ENCODE measurements at regions not wholly inside any gene's neighbourhood (a gene's known extent, or its start where the extent isn't known, plus 50 kb on each side); places are given as distances from the start of the nearest gene placed in this dataset.
A peak's percentile ranks its signal among the peaks of the same experiment; 100 is the strongest.

GRCh38 chr14:22333422-22334274 is 255.4 kb downstream of the DAD1 start:
- Histone ChIP-seq H2AFZ (no peak overlapping the region), H3K9me3 (ENCODE audit: low read depth) (no peaks in the 10 kb centered on the region), H3F3A (ENCODE audit: insufficient read depth) (no peaks in the 10 kb centered on the region), H3K4me2 (ENCODE audit: unreplicated experiment) (no peak overlapping the region), H3K79me2 (ENCODE audit: insufficient read depth) (no peaks in the 10 kb centered on the region), H3K9me2 (ENCODE audit: insufficient read depth) (no peaks in the 10 kb centered on the region), H3K4me1 (ENCODE audit: insufficient read depth) (peaks cover 8% of the 10 kb centered on the region), H3K4me3 (no peak overlapping the region), H4K20me1 (ENCODE audit: insufficient read depth) (no peaks in the 10 kb centered on the region), H3K36me3 (ENCODE audit: low read depth) (no peaks in the 10 kb centered on the region), H3K27me3 (replicated peaks; ENCODE audit: insufficient read depth) (peaks cover 13% of the 10 kb centered on the region), H3K27ac (no peak overlapping the region), H3K9ac (no peak overlapping the region)
- peak; percentile 85 for DNase-seq
- 3 to 4% methylated on average over 6 of the region's 6 CpGs for WGBS, 2 experiments (ENCODE audit: low coverage in 1 of 2, low lambda C conversion rate in 2 of 2, missing lambda C conversion rate in 2 of 2)
- TF ChIP-seq EZH2 (IDR thresholded peaks at IDR 0.05; ENCODE audit: insufficient read depth, poor library complexity, severe bottlenecking) (no peak), EZH2phosphoT487 (IDR thresholded peaks at IDR 0.05; ENCODE audit: insufficient read depth, low read depth) (no peak)
- in situ Hi-C loops (cut with MboI): no loop called here

GRCh38 chr14:22332686-22333421 is 256.2 kb downstream of the DAD1 start:
- Histone ChIP-seq H3K4me2 (ENCODE audit: unreplicated experiment) (no peak overlapping the region), H3F3A (ENCODE audit: insufficient read depth) (no peaks in the 10 kb centered on the region), H3K4me1 (ENCODE audit: insufficient read depth) (peaks cover 8% of the 10 kb centered on the region), H4K20me1 (ENCODE audit: insufficient read depth) (no peaks in the 10 kb centered on the region), H3K27ac (no peak overlapping the region), H3K36me3 (ENCODE audit: low read depth) (no peaks in the 10 kb centered on the region), H3K27me3 (replicated peaks; ENCODE audit: insufficient read depth) (peaks cover 11% of the 10 kb centered on the region), H3K9me3 (ENCODE audit: low read depth) (no peaks in the 10 kb centered on the region), H2AFZ (no peak overlapping the region), H3K9me2 (ENCODE audit: insufficient read depth) (no peaks in the 10 kb centered on the region), H3K79me2 (ENCODE audit: insufficient read depth) (no peaks in the 10 kb centered on the region), H3K4me3 (no peak overlapping the region), H3K9ac (no peak overlapping the region)
- no peak for TF ChIP-seq EZH2phosphoT487 (IDR thresholded peaks at IDR 0.05; ENCODE audit: insufficient read depth, low read depth)
- no peak for TF ChIP-seq EZH2 (IDR thresholded peaks at IDR 0.05; ENCODE audit: insufficient read depth, poor library complexity, severe bottlenecking)
- in situ Hi-C loops (cut with MboI): no loop called here
- 20 to 35% methylated on average over 2 of the region's 2 CpGs for WGBS, 2 experiments (ENCODE audit: low coverage in 1 of 2, low lambda C conversion rate in 2 of 2, missing lambda C conversion rate in 2 of 2)
- no peak for DNase-seq

GRCh38 chr14:22329371-22329770 is 259.7 kb downstream of the DAD1 start:
- TF ChIP-seq EZH2phosphoT487 (IDR thresholded peaks at IDR 0.05; ENCODE audit: insufficient read depth, low read depth): no peak
- TF ChIP-seq EZH2 (IDR thresholded peaks at IDR 0.05; ENCODE audit: insufficient read depth, poor library complexity, severe bottlenecking): no peak
- H3K9me2 ChIP-seq (ENCODE audit: insufficient read depth): no peaks in the 10 kb centered on the region
- H2AFZ ChIP-seq: no peak overlapping the region
- no peak overlapping the region for H3K4me2 ChIP-seq (ENCODE audit: unreplicated experiment)
- no peaks in the 10 kb centered on the region; the same call in 1 of the 2 replicates for H3K27me3 ChIP-seq (replicated peaks; ENCODE audit: insufficient read depth)
- no peaks in the 10 kb centered on the region for H3K9me3 ChIP-seq (ENCODE audit: low read depth)
- H3K4me1 ChIP-seq (ENCODE audit: insufficient read depth): peaks cover 7% of the 10 kb centered on the region
- no peak overlapping the region for H3K4me3 ChIP-seq
- no peaks in the 10 kb centered on the region for H4K20me1 ChIP-seq (ENCODE audit: insufficient read depth)
- H3K27ac ChIP-seq: no peak overlapping the region
- no peak for DNase-seq
- WGBS, 2 experiments (ENCODE audit: low coverage in 1 of 2, low lambda C conversion rate in 2 of 2, missing lambda C conversion rate in 2 of 2): 15 to 17% methylated on average over 3 of the region's 3 CpGs
- in situ Hi-C loops (cut with MboI): loop anchor here (10.0 kb wide), 1 partner anchor 45 kb away; no protein-coding TSS in a partner anchor
- no peaks in the 10 kb centered on the region for H3F3A ChIP-seq (ENCODE audit: insufficient read depth)
- no peaks in the 10 kb centered on the region for H3K79me2 ChIP-seq (ENCODE audit: insufficient read depth)
- H3K9ac ChIP-seq: no peak overlapping the region
- H3K36me3 ChIP-seq (ENCODE audit: low read depth): no peaks in the 10 kb centered on the region

- in situ Hi-C loops (cut with MboI): loop anchor here (10.0 kb wide), 1 partner anchor 49 kb away; no protein-coding TSS in a partner anchor
- Histone ChIP-seq H3K4me2 (ENCODE audit: unreplicated experiment) (no peak overlapping the region), H3K4me1 (ENCODE audit: insufficient read depth) (no peaks in the 10 kb centered on the region), H3K27me3 (replicated peaks; ENCODE audit: insufficient read depth) (peaks cover 23% of the 10 kb centered on the region), H3K27ac (no peak overlapping the region), H3K9ac (no peak overlapping the region), H3K36me3 (ENCODE audit: low read depth) (no peaks in the 10 kb centered on the region), H3K9me2 (ENCODE audit: insufficient read depth) (no peaks in the 10 kb centered on the region), H3F3A (ENCODE audit: insufficient read depth) (no peaks in the 10 kb centered on the region), H3K4me3 (no peak overlapping the region), H4K20me1 (ENCODE audit: insufficient read depth) (no peaks in the 10 kb centered on the region), H2AFZ (no peak overlapping the region), H3K9me3 (ENCODE audit: low read depth) (no peaks in the 10 kb centered on the region), H3K79me2 (ENCODE audit: insufficient read depth) (no peaks in the 10 kb centered on the region)
- WGBS, 2 experiments (ENCODE audit: low coverage in 1 of 2, low lambda C conversion rate in 2 of 2, missing lambda C conversion rate in 2 of 2): 15 to 30% methylated on average over 2 of the region's 2 CpGs
- TF ChIP-seq EZH2phosphoT487 (IDR thresholded peaks at IDR 0.05; ENCODE audit: insufficient read depth, low read depth) (no peak), EZH2 (IDR thresholded peaks at IDR 0.05; ENCODE audit: insufficient read depth, poor library complexity, severe bottlenecking) (no peak)
- DNase-seq: no peak
These were observed 263.2 kb downstream of the DAD1 start for GRCh38 chr14:22325676-22326400.

Data from GM23248 (cell line).